ENCODE measurements at regions not wholly inside any gene's neighbourhood (a gene's known extent, or its start where the extent isn't known, plus 50 kb on each side); places are given as distances from the start of the nearest gene placed in this dataset.

DNA sequence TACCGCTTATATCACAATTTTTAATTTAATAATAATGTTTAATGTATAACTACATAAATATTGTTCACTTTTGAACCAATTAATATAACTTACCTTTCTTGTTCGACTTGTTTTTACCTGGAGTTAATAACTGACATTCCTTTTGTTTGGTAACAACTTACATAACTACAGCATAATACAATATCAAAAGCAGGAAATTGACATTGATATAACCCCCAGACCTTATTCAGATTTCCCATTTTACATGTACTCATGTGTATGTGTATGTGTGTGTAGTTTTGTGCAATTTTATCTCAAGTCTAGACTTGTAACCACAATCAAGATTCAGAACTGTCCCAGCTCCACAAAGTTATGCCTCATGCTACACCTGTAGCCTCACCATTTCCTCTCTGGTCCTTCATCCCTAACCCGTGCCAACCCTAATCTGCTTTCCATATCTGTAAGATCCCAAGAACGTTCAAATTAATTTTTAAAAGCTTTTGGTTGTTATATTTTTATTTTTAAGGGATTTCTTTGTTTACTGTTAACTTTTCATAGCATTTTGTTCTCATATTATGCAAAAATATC, 190.6 kb downstream of the MANEA start:
- POLR2A ChIA-PET: no interaction called here
- DNase-seq (ENCODE audit: low read depth, low spot score) (no peak), ATAC-seq (no peak), FAIRE-seq (no peak)
- H3K27me3 ChIP-seq (replicated peaks in 1 of 2; ENCODE audit: control insufficient read depth in 2 of 2, insufficient read depth in 2 of 2, low read length in 1 of 2): no peaks in the 10 kb centered on the region
- no peaks in the 10 kb centered on the region for H4K20me1 ChIP-seq (ENCODE audit: control insufficient read depth, insufficient read depth)
- no peaks in the 10 kb centered on the region for H3K79me2 ChIP-seq (ENCODE audit: control insufficient read depth, insufficient read depth, low read length)
- CTCF ChIA-PET: interaction anchor here (1.0 kb wide), 1 partner anchor 53 kb away, joined by 5 read pairs; no protein-coding TSS in a partner anchor
- WGBS (ENCODE audit: insufficient coverage, insufficient replicate concordance, low lambda C conversion rate, missing lambda C conversion rate): 13% methylated on average over 4 of the region's 4 CpGs
- TF ChIP-seq ZBTB33 (IDR thresholded peaks at IDR 0.05): no peak
- RAD21 ChIA-PET (ENCODE audit: unreplicated experiment): no interaction called here
- BruUV-seq (replicated peaks): no TSS peak
- H3K9me3 ChIP-seq (replicated peaks; ENCODE audit: control insufficient read depth, insufficient read depth, low read length): no peaks in the 10 kb centered on the region
- no peak overlapping the region for H3K9ac ChIP-seq (ENCODE audit: control insufficient read depth, insufficient read depth, low read length)
- no peaks in the 10 kb centered on the region for H3K4me1 ChIP-seq (ENCODE audit: control insufficient read depth, insufficient read depth, low read length)
- intact Hi-C loops (cut with micrococcal nuclease; ENCODE audit: unreplicated experiment): no loop called here
- in situ Hi-C loops (cut with MboI): no loop called here
- H3K4me2 ChIP-seq (ENCODE audit: control insufficient read depth, insufficient read depth): no peak overlapping the region
- H3K27ac ChIP-seq (ENCODE audit: control insufficient read depth, insufficient read depth): no peak overlapping the region
- H3K4me3 ChIP-seq: no peak overlapping the region
- SMC1A ChIA-PET (ENCODE audit: uncharacterized antibody, unreplicated experiment): interaction anchor here (2.0 kb wide), 1 partner anchor 52 kb away, joined by 9 read pairs; no protein-coding TSS in a partner anchor
- H2AFZ ChIP-seq (ENCODE audit: control insufficient read depth, low read depth, low read length): no peak overlapping the region
- no peaks in the 10 kb centered on the region for H3K36me3 ChIP-seq (ENCODE audit: control insufficient read depth in 2 of 2, insufficient read depth in 2 of 2, low read length in 1 of 2)

DNA sequence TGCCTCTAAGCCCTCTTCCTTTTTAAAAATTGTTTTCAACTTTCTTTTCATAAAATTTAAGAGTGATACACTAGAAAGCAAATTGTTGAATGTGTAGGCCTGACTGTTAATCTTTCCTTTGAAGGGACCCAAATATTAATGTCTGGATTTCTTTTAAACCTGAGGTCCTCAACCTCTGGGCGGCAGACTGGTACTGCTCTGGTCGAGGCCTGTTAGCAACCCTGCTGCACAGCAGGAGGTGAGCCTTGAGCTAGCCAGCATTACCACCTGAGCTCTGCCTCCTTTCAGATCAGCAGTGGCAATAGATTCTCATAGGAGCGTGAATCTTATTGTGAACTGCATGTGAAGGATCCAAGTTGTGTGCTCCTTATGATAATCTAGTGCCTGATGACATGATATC, 191.2 kb downstream of the MANEA start:
- RAD21 ChIA-PET (ENCODE audit: unreplicated experiment): no interaction called here
- H3K9me3 ChIP-seq (replicated peaks; ENCODE audit: control insufficient read depth, insufficient read depth, low read length): no peaks in the 10 kb centered on the region
- no peaks in the 10 kb centered on the region for H3K4me1 ChIP-seq (ENCODE audit: control insufficient read depth, insufficient read depth, low read length)
- H3K79me2 ChIP-seq (ENCODE audit: control insufficient read depth, insufficient read depth, low read length): no peaks in the 10 kb centered on the region
- CTCF ChIA-PET: interaction anchor here (0.7 to 1.0 kb wide), 4 partner anchors 49 to 99 kb away, joined by 3 to 5 read pairs (median 4); no protein-coding TSS in a partner anchor
- H2AFZ ChIP-seq (ENCODE audit: control insufficient read depth, low read depth, low read length): no peak overlapping the region
- no peaks in the 10 kb centered on the region for H3K27me3 ChIP-seq (replicated peaks in 1 of 2; ENCODE audit: control insufficient read depth in 2 of 2, insufficient read depth in 2 of 2, low read length in 1 of 2)
- SMC1A ChIA-PET (ENCODE audit: uncharacterized antibody, unreplicated experiment): interaction anchor here (2.0 kb wide), 1 partner anchor 51 kb away, joined by 9 read pairs; no protein-coding TSS in a partner anchor
- H4K20me1 ChIP-seq (ENCODE audit: control insufficient read depth, insufficient read depth): no peaks in the 10 kb centered on the region
- BruUV-seq (replicated peaks): no TSS peak
- in situ Hi-C loops (cut with MboI) (no loop called here), intact Hi-C loops (cut with micrococcal nuclease; ENCODE audit: unreplicated experiment) (no loop called here)
- TF ChIP-seq NFYB (IDR thresholded peaks at IDR 0.05; ENCODE audit: insufficient read depth, low read depth, low read length): no peak
- TF ChIP-seq RAD21 (IDR thresholded peaks at IDR 0.05; ENCODE audit: insufficient read depth, low read depth, low read length): peak; percentile 65
- TF ChIP-seq, protein P1, sequence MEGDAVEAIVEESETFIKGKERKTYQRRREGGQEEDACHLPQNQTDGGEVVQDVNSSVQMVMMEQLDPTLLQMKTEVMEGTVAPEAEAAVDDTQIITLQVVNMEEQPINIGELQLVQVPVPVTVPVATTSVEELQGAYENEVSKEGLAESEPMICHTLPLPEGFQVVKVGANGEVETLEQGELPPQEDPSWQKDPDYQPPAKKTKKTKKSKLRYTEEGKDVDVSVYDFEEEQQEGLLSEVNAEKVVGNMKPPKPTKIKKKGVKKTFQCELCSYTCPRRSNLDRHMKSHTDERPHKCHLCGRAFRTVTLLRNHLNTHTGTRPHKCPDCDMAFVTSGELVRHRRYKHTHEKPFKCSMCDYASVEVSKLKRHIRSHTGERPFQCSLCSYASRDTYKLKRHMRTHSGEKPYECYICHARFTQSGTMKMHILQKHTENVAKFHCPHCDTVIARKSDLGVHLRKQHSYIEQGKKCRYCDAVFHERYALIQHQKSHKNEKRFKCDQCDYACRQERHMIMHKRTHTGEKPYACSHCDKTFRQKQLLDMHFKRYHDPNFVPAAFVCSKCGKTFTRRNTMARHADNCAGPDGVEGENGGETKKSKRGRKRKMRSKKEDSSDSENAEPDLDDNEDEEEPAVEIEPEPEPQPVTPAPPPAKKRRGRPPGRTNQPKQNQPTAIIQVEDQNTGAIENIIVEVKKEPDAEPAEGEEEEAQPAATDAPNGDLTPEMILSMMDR (IDR thresholded peaks at IDR 0.05 in 2 of 3, conservative IDR thresholded peaks at IDR 0.05 in 1 of 3; ENCODE audit: control insufficient read depth in 2 of 3, extremely low read depth in 1 of 3, insufficient read depth in 1 of 3, low read depth in 3 of 3, low read length in 3 of 3): peak in 2 of 3 experiments; percentile 13 to 24; a peak in 2 of 6 replicates
- H3K36me3 ChIP-seq (ENCODE audit: control insufficient read depth in 2 of 2, insufficient read depth in 2 of 2, low read length in 1 of 2): no peaks in the 10 kb centered on the region
- H3K4me2 ChIP-seq (ENCODE audit: control insufficient read depth, insufficient read depth): no peak overlapping the region
- POLR2A ChIA-PET: no interaction called here
- no peak overlapping the region for H3K4me3 ChIP-seq
- no peak overlapping the region for H3K27ac ChIP-seq (ENCODE audit: control insufficient read depth, insufficient read depth)
- FAIRE-seq (no peak), ATAC-seq (peak; percentile 85), DNase-seq (ENCODE audit: low read depth, low spot score) (no peak)
- 39% methylated on average over 3 of the region's 3 CpGs for WGBS (ENCODE audit: insufficient coverage, insufficient replicate concordance, low lambda C conversion rate, missing lambda C conversion rate)
- H3K9ac ChIP-seq (ENCODE audit: control insufficient read depth, insufficient read depth, low read length): no peak overlapping the region

Data from GM12878 (cell line).